Fibroblast of skin of right biceps (primary cell): ENCODE measurements at regions not wholly inside any gene's neighbourhood (a gene's known extent, or its start where the extent isn't known, plus 50 kb on each side); places are given as distances from the start of the nearest gene placed in this dataset.

Experiments used
- DNase-seq: peaks from one replicate; pipeline ENCODE4 v3.0.0-alpha.2; 2013

- no peak for DNase-seq
Observed at GRCh38 chr11:70537576-70538571, 139.5 kb downstream of the CTTN start.

- DNase-seq, result no peak
Observed at GRCh38 chr11:70538641-70539359, 140.5 kb downstream of the CTTN start.

- no peak for DNase-seq
Observed at GRCh38 chr11:70539360-70540095, 141.2 kb downstream of the CTTN start.

GRCh38 chr11:70540196-70540595 is 141.9 kb downstream of the CTTN start:
- DNase-seq, result no peak

GRCh38 chr11:70541176-70541575 is 142.8 kb downstream of the CTTN start:
- DNase-seq, result no peak

GRCh38 chr11:70541699-70542098 is 143.4 kb downstream of the CTTN start:
- no peak for DNase-seq

- DNase-seq, result no peak
Observed at GRCh38 chr11:70542406-70542805, 144.1 kb downstream of the CTTN start.

GRCh38 chr11:70542811-70543210 is 144.5 kb downstream of the CTTN start:
- no peak for DNase-seq

- DNase-seq, result no peak
Observed at GRCh38 chr11:70543611-70544010, 145.3 kb downstream of the CTTN start.

GRCh38 chr11:70544067-70544773 is 145.9 kb downstream of the CTTN start:
- no peak for DNase-seq

GRCh38 chr11:70544774-70545609 is 146.7 kb downstream of the CTTN start:
- peak; percentile 28 for DNase-seq

- DNase-seq, result no peak
Observed at GRCh38 chr11:70545610-70545912, 147.2 kb downstream of the CTTN start.

GRCh38 chr11:70546191-70546940 is 148.0 kb downstream of the CTTN start:
- no peak for DNase-seq

- DNase-seq, result no peak
Observed at GRCh38 chr11:70547386-70547785, 149.1 kb downstream of the CTTN start.

GRCh38 chr11:70547821-70548670 is 149.7 kb downstream of the CTTN start:
- DNase-seq, result no peak

- DNase-seq, result no peak
Observed at GRCh38 chr11:70548976-70549375, 150.6 kb downstream of the CTTN start.

GRCh38 chr11:70549386-70549785 is 151.1 kb downstream of the CTTN start:
- DNase-seq, result no peak

- no peak for DNase-seq
Observed at GRCh38 chr11:70549796-70550195, 151.5 kb downstream of the CTTN start.

GRCh38 chr11:70550456-70551195 is 152.3 kb downstream of the CTTN start:
- no peak for DNase-seq
